ENCODE measurements at regions not wholly inside any gene's neighbourhood (a gene's known extent, or its start where the extent isn't known, plus 50 kb on each side); places are given as distances from the start of the nearest gene placed in this dataset.
"Not testable (repeated sequence)": the region's sequence is repeated elsewhere in the genome, so short reads cannot be mapped to it uniquely, and the experiment has no call there.

- peak; percentile 42 for DNase-seq
These were observed 1135.2 kb downstream of the TMEM121 start for GRCh38 chr14:106661561-106661960.

GRCh38 chr14:106662936-106663550 lies 1136.7 kb downstream of the TMEM121 start:
- DNase-seq, result no peak

DNA sequence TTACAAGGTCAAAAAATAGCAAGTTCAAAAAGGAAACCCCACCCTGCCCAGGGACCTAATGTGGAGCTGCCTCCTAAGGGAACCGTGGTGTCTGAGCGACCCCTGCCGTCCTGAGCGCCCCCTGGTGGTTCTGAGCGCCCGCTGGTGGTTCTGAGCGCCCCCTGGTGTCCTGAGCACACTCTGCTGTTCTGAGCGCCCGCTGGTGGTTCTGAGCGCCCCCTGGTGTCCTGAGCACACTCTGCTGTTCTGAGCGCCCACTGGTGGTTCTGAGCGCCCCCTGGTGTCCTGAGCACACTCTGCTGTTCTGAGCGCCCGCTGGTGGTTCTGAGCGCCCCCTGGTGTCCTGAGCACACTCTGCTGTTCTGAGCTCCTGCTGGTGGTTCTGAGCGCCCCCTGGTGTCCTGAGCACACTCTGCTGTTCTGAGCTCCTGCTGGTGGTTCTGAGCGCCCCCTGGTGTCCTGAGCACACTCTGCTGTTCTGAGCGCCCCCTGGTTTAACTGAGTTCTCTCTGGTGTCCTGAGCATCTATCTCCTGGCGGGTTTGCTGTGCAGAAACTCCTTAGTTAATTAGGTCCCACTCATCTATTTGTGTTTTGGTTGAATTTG lies 1137.5 kb downstream of the TMEM121 start:
- DNase-seq, result peak; percentile 87

- peak; percentile 38 for DNase-seq
These were observed 1139.4 kb downstream of the TMEM121 start for GRCh38 chr14:106665814-106666213.

DNA sequence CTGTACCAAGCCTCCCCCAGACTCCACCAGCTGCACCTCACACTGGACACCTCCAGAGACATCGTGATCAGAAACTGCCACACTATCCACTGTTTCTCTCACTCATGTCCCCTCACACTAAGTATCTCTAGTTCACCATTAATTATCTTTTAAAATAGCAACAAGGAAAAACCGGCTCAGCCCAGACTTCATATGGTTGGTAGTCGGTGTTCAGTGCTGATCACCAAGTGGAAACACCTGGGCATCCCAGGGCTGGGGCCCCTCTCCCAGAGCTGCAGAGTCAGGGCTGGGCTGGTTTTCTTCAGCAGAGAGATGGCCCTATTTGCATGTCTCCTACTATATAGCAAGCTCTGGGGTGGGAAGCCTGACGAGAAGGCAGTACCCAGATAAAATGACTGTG lies 1140.0 kb downstream of the TMEM121 start:
- no peak for DNase-seq

DNA sequence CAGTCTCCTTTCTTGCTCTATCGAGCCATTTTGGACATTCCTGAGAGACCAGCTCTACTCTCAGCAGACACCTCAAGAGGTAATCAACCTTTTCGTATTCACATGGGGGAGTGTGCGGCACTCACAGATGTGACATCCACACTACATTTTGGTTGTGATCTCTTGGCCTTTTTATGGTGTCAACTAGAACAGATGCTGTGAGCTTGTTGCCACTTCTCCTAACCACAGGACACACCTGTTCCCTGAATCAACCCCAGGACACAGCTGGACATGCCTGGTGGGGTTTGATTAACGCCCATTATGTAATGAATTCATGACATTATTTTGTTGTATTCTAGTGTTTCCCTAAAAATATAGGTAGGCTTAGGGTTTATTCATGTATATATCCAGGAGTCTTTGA lies 1143.6 kb downstream of the TMEM121 start:
- no peak for DNase-seq

DNA sequence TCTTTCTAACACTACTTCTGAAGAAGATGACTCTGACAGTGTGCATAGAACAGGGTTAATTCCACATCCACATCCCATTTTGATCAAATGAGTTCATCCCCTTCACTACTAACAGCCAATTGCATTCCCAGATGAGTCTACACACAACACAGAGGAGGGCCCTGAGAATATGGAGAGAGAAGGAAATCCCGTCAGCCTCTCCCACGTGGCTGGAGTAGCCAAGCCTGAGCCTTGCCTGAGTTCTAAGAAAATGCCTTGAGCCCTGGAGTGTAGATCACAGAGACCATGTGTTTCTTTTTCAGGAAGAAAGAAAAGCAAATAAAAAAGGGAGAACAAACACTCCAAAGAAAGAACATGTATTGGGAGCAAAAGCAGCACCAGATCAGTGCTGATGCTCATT lies 1147.7 kb downstream of the TMEM121 start:
- DNase-seq, result not testable (repeated sequence)

- DNase-seq, result peak; percentile 58
These were observed 1148.2 kb downstream of the TMEM121 start for GRCh38 chr14:106674509-106675125.

DNA sequence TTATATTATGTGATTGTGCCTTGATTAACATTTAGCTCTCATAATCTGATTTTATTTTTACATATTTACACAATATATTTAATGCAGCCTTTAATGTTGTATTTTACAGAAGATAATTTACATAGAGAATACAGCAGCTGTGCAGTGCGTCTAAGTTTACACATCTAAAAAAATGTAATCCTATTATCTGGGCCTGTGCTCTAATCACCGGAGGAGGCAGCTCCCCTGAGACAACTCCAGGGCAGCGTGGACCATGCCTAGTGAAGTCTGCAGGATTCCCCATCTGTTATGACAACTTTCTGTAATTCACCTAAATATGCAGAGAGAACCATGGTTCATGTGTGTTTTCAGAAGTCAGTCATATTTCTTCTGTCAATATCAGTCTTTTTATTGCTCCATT lies 1149.3 kb downstream of the TMEM121 start:
- not testable (repeated sequence) for DNase-seq

DNA sequence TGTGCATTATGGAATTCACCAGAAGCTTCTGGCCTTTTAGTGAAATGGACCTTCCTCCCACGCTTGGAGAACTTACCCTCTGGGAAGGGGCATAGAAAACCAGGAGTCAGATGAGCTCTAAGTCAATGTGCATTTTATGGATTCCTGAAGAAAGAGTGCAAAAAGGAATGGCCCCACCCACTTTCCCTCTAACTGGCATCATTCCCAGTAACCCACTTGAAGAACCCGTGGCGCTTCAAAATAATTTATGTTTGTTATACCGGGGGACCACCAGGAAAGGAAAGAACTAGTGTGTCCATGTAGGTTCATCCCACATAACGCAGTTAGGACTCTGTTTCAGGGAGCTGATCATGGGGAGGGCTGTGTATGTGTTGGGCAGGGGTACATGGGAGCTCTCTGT lies 1153.4 kb downstream of the TMEM121 start:
- no peak for DNase-seq

- no peak for DNase-seq
These were observed 1154.8 kb downstream of the TMEM121 start for GRCh38 chr14:106681161-106681560.

DNA sequence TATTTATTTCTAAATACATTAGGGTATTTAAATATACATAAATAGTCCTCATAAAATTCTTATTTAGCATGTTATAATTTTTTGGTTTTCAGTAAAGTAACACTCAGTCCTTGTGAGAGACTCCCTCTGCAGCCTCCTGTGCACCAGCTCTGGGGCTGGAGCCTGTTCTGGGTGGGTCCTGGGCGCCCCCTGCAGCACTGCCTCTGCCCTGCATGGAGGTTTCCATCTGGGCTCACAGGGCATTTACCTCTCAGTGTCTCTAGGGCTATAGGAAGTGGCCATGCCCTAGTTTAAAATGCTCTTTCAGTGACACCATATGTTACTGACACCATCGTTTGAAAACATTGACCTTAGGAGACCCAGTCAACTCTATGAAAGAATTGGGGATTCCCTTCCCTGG lies 1155.2 kb downstream of the TMEM121 start:
- DNase-seq, result no peak

GRCh38 chr14:106683631-106684030 lies 1157.2 kb downstream of the TMEM121 start:
- no peak for DNase-seq

DNA sequence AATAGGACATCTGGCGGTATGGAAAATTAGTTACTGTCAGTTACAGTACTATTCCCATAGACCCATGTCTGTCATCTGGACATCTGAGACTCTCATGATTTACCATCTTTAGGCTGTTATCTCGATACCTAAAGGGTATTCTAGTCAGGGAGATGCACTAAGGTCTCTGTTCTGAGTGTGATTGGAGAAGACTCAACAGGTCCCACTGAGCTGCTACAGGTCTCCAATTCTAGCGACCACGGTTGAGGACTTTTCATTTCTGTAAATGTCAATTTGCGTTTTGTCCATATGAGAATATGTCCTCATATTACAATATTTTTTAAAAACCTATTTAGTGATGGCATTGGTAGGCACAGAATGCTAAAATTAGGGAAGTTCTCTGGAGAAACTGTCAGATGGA lies 1160.2 kb downstream of the TMEM121 start:
- DNase-seq, result no peak

DNA sequence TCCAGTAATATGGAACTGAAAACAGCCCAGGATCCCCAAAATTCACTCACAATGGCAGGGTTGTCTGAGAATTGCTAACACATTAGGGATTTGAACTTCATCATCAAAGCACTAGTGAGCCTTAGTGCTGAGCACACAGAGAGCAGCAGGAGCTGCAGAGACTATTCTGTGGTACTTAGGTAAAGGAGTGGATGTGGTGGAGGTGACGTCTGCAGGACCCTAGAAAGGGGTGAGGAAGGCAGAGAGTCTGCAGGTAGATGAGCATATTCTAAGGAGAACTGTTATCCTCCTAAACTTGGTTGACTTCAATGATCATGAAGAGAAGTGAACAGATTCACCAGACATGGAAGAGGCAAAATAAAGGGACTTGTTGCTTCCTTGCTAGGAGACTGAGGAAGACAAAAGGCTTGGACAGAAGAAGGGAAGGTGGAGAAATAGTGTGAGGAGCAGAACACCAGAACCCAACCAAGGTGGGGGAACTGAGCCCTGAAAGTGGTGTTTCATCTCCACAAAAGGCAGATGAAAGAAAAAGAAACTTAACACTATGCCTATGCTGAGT lies 1164.0 kb downstream of the TMEM121 start:
- DNase-seq, result no peak

GRCh38 chr14:106691601-106692291 lies 1165.4 kb downstream of the TMEM121 start:
- peak; percentile 94 for DNase-seq

GRCh38 chr14:106694638-106695393 lies 1168.4 kb downstream of the TMEM121 start:
- DNase-seq, result peak; percentile 77

DNA sequence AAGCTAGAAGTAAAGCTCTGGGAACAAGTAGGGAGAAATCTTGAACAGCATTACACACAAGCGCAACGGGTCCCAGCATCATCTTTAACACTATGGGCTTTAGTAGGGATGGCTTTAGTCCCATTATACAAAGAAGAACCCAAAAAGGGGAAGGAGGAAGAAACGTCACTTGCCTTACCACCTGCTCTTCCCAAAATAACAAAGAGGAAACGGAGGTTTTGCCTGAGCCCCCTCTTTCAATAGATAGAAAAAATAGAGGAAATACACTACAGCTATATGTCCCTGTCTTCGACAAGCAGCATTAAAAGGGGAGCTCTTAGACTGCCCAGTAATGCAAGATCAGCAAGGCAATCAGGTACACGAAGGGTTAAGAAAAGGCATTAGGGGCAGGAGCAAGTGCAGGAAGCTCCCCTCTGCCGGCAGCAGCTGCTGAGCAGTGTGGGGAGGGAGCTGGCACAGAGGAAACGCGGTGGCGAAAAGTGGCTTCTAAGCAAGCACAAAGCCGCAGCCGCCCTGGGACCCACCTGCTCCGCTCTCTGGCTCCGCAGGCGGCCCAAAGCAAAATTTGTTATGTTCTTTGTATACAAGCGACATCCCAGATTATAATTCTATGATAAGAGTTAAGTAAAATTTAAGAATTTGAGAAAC lies 1172.4 kb downstream of the TMEM121 start:
- not testable (repeated sequence) for DNase-seq

GRCh38 chr14:106703651-106704050 lies 1177.3 kb downstream of the TMEM121 start:
- DNase-seq, result not testable (repeated sequence)

GRCh38 chr14:106706488-106706887 lies 1180.1 kb downstream of the TMEM121 start:
- DNase-seq, result not testable (repeated sequence)

GRCh38 chr14:106710187-106710586 lies 1183.8 kb downstream of the TMEM121 start:
- DNase-seq, result not testable (repeated sequence)

DNA sequence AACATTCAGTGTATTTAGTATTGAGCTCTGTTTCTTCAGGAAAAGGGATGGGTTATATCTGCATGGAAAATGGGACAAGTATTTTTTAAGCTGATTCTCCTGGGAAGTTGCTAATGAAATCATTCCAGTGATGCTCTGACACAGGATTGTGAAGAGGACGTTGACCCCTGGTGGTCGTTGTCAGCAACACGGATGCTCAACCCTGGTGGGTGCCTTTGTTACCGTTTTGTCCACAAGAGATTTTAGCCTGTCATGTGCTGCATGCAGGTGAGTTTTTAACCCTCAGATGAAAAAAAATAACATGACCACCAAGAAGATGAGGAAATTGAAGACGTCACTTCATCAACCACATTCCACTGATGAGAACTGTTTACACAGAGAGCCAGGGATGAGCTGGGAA lies 1186.1 kb downstream of the TMEM121 start:
- DNase-seq, result not testable (repeated sequence)
